ENCODE measurements at regions not wholly inside any gene's neighbourhood (a gene's known extent, or its start where the extent isn't known, plus 50 kb on each side); places are given as distances from the start of the nearest gene placed in this dataset.
A peak's percentile ranks its signal among the peaks of the same experiment; 100 is the strongest.
"Not testable (repeated sequence)": the region's sequence is repeated elsewhere in the genome, so short reads cannot be mapped to it uniquely, and the experiment has no call there.

GRCh38 chr3:143901105-143901504, 52.8 kb upstream of the SLC9A9 start:
- FAIRE-seq, result no peak
- peak; percentile 97 for DNase-seq (ENCODE audit: low read depth)
- Histone ChIP-seq H3K36me3 (ENCODE audit: control insufficient read depth, insufficient read depth, low read length) (no peaks in the 10 kb centered on the region), H3K27me3 (ENCODE audit: control insufficient read depth, insufficient read depth, low read length) (no peaks in the 10 kb centered on the region), H3K4me3 (ENCODE audit: low read depth, low read length) (no peak overlapping the region)
- TF ChIP-seq, protein P1, sequence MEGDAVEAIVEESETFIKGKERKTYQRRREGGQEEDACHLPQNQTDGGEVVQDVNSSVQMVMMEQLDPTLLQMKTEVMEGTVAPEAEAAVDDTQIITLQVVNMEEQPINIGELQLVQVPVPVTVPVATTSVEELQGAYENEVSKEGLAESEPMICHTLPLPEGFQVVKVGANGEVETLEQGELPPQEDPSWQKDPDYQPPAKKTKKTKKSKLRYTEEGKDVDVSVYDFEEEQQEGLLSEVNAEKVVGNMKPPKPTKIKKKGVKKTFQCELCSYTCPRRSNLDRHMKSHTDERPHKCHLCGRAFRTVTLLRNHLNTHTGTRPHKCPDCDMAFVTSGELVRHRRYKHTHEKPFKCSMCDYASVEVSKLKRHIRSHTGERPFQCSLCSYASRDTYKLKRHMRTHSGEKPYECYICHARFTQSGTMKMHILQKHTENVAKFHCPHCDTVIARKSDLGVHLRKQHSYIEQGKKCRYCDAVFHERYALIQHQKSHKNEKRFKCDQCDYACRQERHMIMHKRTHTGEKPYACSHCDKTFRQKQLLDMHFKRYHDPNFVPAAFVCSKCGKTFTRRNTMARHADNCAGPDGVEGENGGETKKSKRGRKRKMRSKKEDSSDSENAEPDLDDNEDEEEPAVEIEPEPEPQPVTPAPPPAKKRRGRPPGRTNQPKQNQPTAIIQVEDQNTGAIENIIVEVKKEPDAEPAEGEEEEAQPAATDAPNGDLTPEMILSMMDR (IDR thresholded peaks at IDR 0.05; ENCODE audit: insufficient read depth, low read length, severe bottlenecking), result no peak

- Histone ChIP-seq H3K4me3 (ENCODE audit: low read depth, low read length) (no peak overlapping the region), H3K27me3 (ENCODE audit: control insufficient read depth, insufficient read depth, low read length) (no peaks in the 10 kb centered on the region), H3K36me3 (ENCODE audit: control insufficient read depth, insufficient read depth, low read length) (no peaks in the 10 kb centered on the region)
- FAIRE-seq, result no peak
- DNase-seq (ENCODE audit: low read depth), result no peak
- TF ChIP-seq, protein P1 (IDR thresholded peaks at IDR 0.05; ENCODE audit: insufficient read depth, low read length, severe bottlenecking), result no peak
Observed at GRCh38 chr3:143902210-143902609, 53.9 kb upstream of the SLC9A9 start.

DNA sequence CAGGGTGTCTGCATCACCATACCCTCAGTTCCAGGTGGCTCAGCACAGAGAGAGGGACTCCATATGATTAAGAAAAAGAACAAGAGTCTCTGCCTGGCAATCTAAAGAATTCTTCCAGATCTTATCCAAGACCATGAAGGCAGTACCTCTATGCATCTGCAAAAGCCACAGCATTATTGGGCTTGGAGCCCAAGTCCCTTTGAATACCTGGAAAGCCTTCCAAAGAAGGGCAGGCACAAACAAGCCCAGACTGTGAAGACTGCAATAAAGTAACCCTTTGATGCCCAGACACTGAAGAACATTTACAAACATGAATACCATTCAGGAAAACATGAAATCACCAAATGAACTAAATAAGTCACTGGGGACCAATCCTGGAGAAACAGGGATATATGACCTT, 60.9 kb upstream of the DIPK2A start:
- TF ChIP-seq, protein P1 (IDR thresholded peaks at IDR 0.05; ENCODE audit: insufficient read depth, low read length, severe bottlenecking), result no peak
- Histone ChIP-seq H3K4me3 (ENCODE audit: low read depth, low read length) (no peak overlapping the region), H3K27me3 (ENCODE audit: control insufficient read depth, insufficient read depth, low read length) (no peaks in the 10 kb centered on the region), H3K36me3 (ENCODE audit: control insufficient read depth, insufficient read depth, low read length) (no peaks in the 10 kb centered on the region)
- DNase-seq (ENCODE audit: low read depth), result peak; percentile 71
- no peak for FAIRE-seq

- DNase-seq (ENCODE audit: low read depth), result no peak
- TF ChIP-seq, protein P1 (IDR thresholded peaks at IDR 0.05; ENCODE audit: insufficient read depth, low read length, severe bottlenecking), result no peak
- FAIRE-seq, result no peak
- no peaks in the 10 kb centered on the region for H3K36me3 ChIP-seq (ENCODE audit: control insufficient read depth, insufficient read depth, low read length)
- H3K27me3 ChIP-seq (ENCODE audit: control insufficient read depth, insufficient read depth, low read length), result no peaks in the 10 kb centered on the region
- H3K4me3 ChIP-seq (ENCODE audit: low read depth, low read length), result no peak overlapping the region
Observed at GRCh38 chr3:143914257-143914656, 57.4 kb upstream of the DIPK2A start.

- FAIRE-seq (no peak), DNase-seq (ENCODE audit: low read depth) (no peak)
- no peak overlapping the region for H3K4me3 ChIP-seq (ENCODE audit: low read depth, low read length)
- no peaks in the 10 kb centered on the region for H3K36me3 ChIP-seq (ENCODE audit: control insufficient read depth, insufficient read depth, low read length)
- H3K27me3 ChIP-seq (ENCODE audit: control insufficient read depth, insufficient read depth, low read length), result no peaks in the 10 kb centered on the region
- TF ChIP-seq, protein P1 (IDR thresholded peaks at IDR 0.05; ENCODE audit: insufficient read depth, low read length, severe bottlenecking), result no peak
Observed at GRCh38 chr3:143918848-143919247, 52.8 kb upstream of the DIPK2A start.

DNA sequence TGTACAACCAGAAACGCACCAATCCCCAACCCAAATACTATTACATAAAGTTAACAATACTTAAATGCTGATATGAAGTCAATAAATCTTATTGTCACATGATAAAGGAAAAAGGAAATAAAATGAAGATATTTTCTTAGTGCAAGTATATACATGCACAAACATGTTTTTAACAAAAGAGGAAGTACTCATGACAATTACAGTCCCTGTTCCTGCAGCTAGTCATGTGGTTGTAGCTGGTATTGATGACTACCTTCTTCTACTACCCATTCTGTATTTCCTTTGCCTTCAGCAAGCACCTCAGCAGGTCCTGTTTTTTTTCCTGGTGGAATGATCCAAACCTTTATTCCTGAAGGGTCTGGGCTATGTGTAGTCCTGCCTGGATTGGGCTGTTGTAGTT, 50.4 kb upstream of the DIPK2A start:
- not testable (repeated sequence) for FAIRE-seq; H3K27me3 ChIP-seq (ENCODE audit: control insufficient read depth, insufficient read depth, low read length)
- peak; percentile 74 for DNase-seq (ENCODE audit: low read depth)

More for the DNA sequence above, 50.4 kb upstream of the DIPK2A start:
- H3K4me3 ChIP-seq (ENCODE audit: low read depth, low read length); H3K36me3 ChIP-seq (ENCODE audit: control insufficient read depth, insufficient read depth, low read length): not testable (repeated sequence)

All from bronchial epithelial cell (primary cell).